ENCODE measurements at regions not wholly inside any gene's neighbourhood (a gene's known extent, or its start where the extent isn't known, plus 50 kb on each side); places are given as distances from the start of the nearest gene placed in this dataset.

DNA sequence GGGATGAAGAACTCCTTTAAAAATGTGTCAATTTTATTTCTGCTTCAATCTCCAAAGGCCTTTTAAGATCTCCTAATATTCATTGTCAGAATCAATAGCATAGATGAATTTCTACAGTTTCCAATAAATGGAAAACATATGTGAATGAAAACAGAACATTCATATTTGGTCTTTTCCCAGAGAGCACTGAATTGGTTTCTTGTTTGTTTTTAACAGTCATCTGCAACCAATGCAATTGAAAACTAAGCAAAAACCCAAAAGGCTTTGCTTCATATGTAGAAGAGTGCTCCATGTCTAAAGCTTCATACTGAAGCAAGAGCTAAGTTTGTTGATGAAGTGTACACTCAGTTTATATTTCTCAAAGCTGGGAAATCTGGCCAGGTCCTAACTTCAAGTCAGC, 426.5 kb upstream of the CDIN1 start:
- dilution Hi-C loops (cut with HindIII; ENCODE audit: low sequenced_read_pairs, unreplicated experiment) = no loop called here
- no peaks in the 10 kb centered on the region for H4K20me1 ChIP-seq (ENCODE audit: insufficient read depth, low read length)
- H3K23ac ChIP-seq (ENCODE audit: low read depth, low read length) = no peak overlapping the region
- H3K56ac ChIP-seq (ENCODE audit: extremely low read depth, insufficient read depth, low read length) = no peak overlapping the region
- no peak overlapping the region for H2BK20ac ChIP-seq (ENCODE audit: low read depth, low read length)
- no peak for TF ChIP-seq POLR2A (IDR thresholded peaks at IDR 0.05; ENCODE audit: low read depth, low read length)
- TF ChIP-seq CHD1 (IDR thresholded peaks at IDR 0.05; ENCODE audit: low read depth, low read length) = no peak
- no peak for TF ChIP-seq MAFK (IDR thresholded peaks at IDR 0.05; ENCODE audit: low read depth, low read length)
- no peak for TF ChIP-seq RAD21 (IDR thresholded peaks at IDR 0.05; ENCODE audit: low read length)
- no peak for TF ChIP-seq MXI1 (IDR thresholded peaks at IDR 0.05; ENCODE audit: borderline replicate concordance, low read depth, low read length)
- no peak overlapping the region for H4K91ac ChIP-seq (ENCODE audit: insufficient read depth, low read depth, low read length)
- CTCF ChIA-PET = no interaction called here
- peaks cover 2% of the 10 kb centered on the region; the same call in 1 of the 2 replicates for H3K9me3 ChIP-seq (ENCODE audit: control insufficient read depth, insufficient read depth, low read length)
- H3K79me1 ChIP-seq (ENCODE audit: low read depth in 1 of 2, low read length in 2 of 2) = no peaks in the 10 kb centered on the region
- no peaks in the 10 kb centered on the region for H3K36me3 ChIP-seq (ENCODE audit: control insufficient read depth, insufficient read depth, low read length)
- H3K4ac ChIP-seq (ENCODE audit: low read depth, low read length) = no peak overlapping the region
- peaks cover 5% of the 10 kb centered on the region for H3K9me1 ChIP-seq (ENCODE audit: insufficient read depth, low read length)
- no peak overlapping the region for H3K9ac ChIP-seq (ENCODE audit: low read depth, low read length)
- no peak overlapping the region for H2BK120ac ChIP-seq (ENCODE audit: low read depth, low read length)
- no peaks in the 10 kb centered on the region for H3K27me3 ChIP-seq (ENCODE audit: control insufficient read depth, insufficient read depth, low read length)
- no peak overlapping the region for H2BK15ac ChIP-seq (ENCODE audit: low read depth, low read length)
- H3K18ac ChIP-seq (ENCODE audit: low read depth, low read length) = no peak overlapping the region
- no TSS peak for BruUV-seq (replicated peaks)
- intact Hi-C loops (cut with micrococcal nuclease) = no loop called here
- peaks cover 5% of the 10 kb centered on the region for H3K4me1 ChIP-seq (ENCODE audit: control insufficient read depth, insufficient read depth, low read length)
- in situ Hi-C loops (cut with MboI; ENCODE audit: low sequenced_read_pairs) = no loop called here
- POLR2A ChIA-PET (ENCODE audit: unreplicated experiment) = interaction anchor here (0.6 kb wide), 1 partner anchor 233 kb away, joined by 4 read pairs; no protein-coding TSS in a partner anchor
- ATAC-seq (ENCODE audit: low read depth) (no peak), DNase-seq (no peak)
- no peak overlapping the region for H2BK5ac ChIP-seq (ENCODE audit: low read depth, low read length, poor library complexity, severe bottlenecking)
- H4K5ac ChIP-seq (ENCODE audit: low read depth, low read length) = no peak overlapping the region
- H3K27ac ChIP-seq (ENCODE audit: insufficient read depth, low read length) = no peak overlapping the region
- no peak overlapping the region for H2AK5ac ChIP-seq (ENCODE audit: low read depth, low read length)
- no peak overlapping the region for H2AK9ac ChIP-seq (replicated peaks; ENCODE audit: low read depth, low read length, poor library complexity)
- no peak overlapping the region for H3K4me2 ChIP-seq (ENCODE audit: low read depth, low read length)
- H3K4me3 ChIP-seq (ENCODE audit: insufficient read depth, low read depth, low read length) = no peak overlapping the region
- H4K8ac ChIP-seq (ENCODE audit: low read depth in 2 of 2, low read length in 2 of 2) = no peak overlapping the region
- no peak overlapping the region for H3K14ac ChIP-seq (replicated peaks; ENCODE audit: low read depth, low read length)
- H2AFZ ChIP-seq (replicated peaks; ENCODE audit: low read length, poor library complexity) = no peak overlapping the region

Measured in IMR-90 (cell line).